ENCODE measurements at regions not wholly inside any gene's neighbourhood (a gene's known extent, or its start where the extent isn't known, plus 50 kb on each side); places are given as distances from the start of the nearest gene placed in this dataset.

DNA sequence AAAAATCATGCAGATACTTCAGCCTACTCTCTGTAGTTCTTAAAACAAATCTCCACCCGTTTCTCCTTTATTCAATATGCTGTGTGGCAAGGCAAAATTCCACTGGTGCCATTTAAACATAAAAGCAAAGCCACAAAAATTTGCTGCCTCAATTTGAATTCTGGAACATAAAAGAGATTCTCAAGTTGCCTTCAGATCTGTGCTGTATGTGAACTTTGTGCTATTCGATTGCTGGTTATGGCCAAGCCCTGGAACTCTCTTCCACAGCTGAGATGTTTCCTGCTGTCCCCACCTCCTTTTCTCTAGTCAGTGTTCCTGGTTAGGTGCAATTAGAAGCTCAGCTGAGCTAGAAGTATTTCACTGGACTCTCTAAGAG is 395.3 kb upstream of the BTBD3 start:
- TF ChIP-seq, protein P1, sequence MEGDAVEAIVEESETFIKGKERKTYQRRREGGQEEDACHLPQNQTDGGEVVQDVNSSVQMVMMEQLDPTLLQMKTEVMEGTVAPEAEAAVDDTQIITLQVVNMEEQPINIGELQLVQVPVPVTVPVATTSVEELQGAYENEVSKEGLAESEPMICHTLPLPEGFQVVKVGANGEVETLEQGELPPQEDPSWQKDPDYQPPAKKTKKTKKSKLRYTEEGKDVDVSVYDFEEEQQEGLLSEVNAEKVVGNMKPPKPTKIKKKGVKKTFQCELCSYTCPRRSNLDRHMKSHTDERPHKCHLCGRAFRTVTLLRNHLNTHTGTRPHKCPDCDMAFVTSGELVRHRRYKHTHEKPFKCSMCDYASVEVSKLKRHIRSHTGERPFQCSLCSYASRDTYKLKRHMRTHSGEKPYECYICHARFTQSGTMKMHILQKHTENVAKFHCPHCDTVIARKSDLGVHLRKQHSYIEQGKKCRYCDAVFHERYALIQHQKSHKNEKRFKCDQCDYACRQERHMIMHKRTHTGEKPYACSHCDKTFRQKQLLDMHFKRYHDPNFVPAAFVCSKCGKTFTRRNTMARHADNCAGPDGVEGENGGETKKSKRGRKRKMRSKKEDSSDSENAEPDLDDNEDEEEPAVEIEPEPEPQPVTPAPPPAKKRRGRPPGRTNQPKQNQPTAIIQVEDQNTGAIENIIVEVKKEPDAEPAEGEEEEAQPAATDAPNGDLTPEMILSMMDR (IDR thresholded peaks at IDR 0.05; ENCODE audit: low read length) = no peak
- TF ChIP-seq EZH2phosphoT487 (IDR thresholded peaks at IDR 0.05; ENCODE audit: low read length) = no peak
